Prostate gland (tissue), 2 donors: ENCODE measurements at regions not wholly inside any gene's neighbourhood (a gene's known extent, or its start where the extent isn't known, plus 50 kb on each side); places are given as distances from the start of the nearest gene placed in this dataset.

Source experiments
- POLR2A ChIP-seq: fragments of 450-650 bp; IDR thresholded peaks from one replicate; pipeline ENCODE4 v1.6.1; 2016; ENCODE audit warnings: antibody characterized with exemption, mild to moderate bottlenecking
- POLR2AphosphoS5 ChIP-seq: sonication (generic); formaldehyde crosslinking; IDR thresholded peaks from one replicate; pipeline ENCODE4 v1.6.1; 2017; ENCODE audit warnings: antibody characterized with exemption
- TF ChIP-seq, protein P1 (sequence below), 4 experiments: fragments of 200-600 bp in 2 of 4; fragments of 450-650 bp in 2 of 4; sonication (generic) in 2 of 4; IDR thresholded peaks; 1 replicate in 3 of 4; 2 replicates in 1 of 4; pipeline ENCODE4 v1.5.1; 2016 to 2019; ENCODE audit warnings: antibody characterized with exemption in 4 of 4, mild to moderate bottlenecking in 2 of 4, moderate library complexity in 2 of 4

DNA sequence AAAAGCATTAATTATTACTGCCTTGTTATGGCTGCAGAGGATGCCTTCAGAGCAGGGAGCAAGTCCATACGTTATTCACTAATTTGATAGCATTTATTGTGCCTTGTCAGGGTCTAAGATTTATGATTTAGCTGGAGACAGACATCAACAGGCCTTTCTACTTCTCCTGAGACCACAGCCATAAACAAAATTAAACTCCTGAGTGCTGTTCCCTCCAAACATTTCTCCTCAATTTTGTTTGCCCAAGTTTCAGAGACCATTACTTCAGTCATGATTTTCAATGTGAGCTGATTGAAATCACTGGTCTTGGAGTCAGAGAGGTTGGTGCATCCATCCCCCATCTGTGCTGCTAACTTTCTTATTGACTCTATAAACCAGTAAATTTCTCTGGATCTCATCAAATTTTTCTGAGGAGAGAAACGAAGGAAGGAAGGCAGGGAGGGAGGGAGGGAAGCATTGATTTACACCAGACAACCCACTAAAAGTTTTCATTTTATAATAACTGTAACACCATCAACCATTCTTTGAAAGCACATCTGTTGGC, 423.6 kb upstream of the CDH11 start:
- TF ChIP-seq, protein P1, sequence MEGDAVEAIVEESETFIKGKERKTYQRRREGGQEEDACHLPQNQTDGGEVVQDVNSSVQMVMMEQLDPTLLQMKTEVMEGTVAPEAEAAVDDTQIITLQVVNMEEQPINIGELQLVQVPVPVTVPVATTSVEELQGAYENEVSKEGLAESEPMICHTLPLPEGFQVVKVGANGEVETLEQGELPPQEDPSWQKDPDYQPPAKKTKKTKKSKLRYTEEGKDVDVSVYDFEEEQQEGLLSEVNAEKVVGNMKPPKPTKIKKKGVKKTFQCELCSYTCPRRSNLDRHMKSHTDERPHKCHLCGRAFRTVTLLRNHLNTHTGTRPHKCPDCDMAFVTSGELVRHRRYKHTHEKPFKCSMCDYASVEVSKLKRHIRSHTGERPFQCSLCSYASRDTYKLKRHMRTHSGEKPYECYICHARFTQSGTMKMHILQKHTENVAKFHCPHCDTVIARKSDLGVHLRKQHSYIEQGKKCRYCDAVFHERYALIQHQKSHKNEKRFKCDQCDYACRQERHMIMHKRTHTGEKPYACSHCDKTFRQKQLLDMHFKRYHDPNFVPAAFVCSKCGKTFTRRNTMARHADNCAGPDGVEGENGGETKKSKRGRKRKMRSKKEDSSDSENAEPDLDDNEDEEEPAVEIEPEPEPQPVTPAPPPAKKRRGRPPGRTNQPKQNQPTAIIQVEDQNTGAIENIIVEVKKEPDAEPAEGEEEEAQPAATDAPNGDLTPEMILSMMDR (IDR thresholded peaks at IDR 0.05): no peak
- TF ChIP-seq POLR2A (no peak), POLR2AphosphoS5 (no peak)
